GM19438 (cell line): ENCODE measurements at regions not wholly inside any gene's neighbourhood (a gene's known extent, or its start where the extent isn't known, plus 50 kb on each side); places are given as distances from the start of the nearest gene placed in this dataset.
"Not testable (repeated sequence)": the region's sequence is repeated elsewhere in the genome, so short reads cannot be mapped to it uniquely, and the experiment has no call there.

Experiments used
- ATAC-seq: cut with Tn5 transposase; IDR thresholded peaks from one replicate; pipeline ENCODE4 v1.9.1; 2021; ENCODE audit warnings: low read depth; ENCODE audit not compliant: unreplicated experiment

DNA sequence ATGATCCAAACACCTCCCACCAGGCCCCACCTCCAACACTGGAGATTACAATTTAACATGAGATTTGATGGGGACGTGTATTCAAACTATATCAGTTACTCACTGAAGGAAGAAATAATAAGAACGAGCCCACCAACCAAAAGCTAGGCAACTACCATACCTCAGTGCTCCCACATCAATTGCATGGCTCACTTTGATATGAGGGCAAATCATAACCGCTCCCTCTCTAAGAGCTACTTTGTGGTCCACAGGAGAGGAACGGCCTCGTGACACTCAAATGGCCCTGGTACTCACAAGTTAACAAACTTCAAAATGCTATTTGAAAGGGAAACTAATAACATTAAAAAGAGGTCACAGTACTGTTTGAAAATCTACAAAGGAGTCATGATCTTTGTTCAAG lies 170.7 kb upstream of the SLC7A11 start:
- no peak for ATAC-seq

DNA sequence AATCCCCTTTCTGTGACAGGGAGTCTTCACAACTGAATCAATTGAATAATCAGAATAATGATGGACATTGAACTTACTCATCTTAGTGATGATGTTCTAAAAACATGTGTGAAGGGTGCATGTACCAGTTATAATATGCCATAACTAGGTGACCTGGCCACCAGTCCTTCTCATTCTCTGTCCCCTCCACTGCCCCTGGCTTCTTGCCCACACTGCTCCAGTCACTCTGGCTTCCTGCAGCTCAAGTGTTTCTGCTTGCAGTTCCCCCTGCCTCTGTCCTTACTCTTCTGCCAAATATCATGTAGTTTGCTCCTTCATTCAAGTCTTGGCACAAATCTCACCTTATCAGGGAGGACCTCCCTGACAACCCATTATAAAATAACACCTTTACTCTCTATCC lies 168.1 kb upstream of the SLC7A11 start:
- ATAC-seq, result no peak

DNA sequence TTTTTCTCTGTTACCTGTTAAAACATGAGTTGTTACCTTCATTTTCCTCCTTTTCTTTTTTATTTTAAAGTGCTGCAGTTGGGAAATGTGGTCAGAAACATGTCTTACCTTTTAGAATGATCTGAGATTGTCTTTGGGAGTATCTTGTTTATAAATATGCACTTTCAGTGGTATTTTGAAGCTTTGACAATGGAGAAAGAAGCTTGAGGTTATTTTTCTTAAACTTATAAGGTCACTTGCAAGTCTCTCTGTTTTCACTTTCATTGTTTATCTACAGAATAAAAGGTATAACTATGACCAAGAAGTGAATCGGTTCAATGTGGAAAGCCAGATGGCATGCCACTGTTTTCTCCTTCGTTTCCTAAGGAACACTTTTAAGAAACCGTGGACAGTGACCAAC lies 167.5 kb upstream of the SLC7A11 start:
- ATAC-seq, result no peak

DNA sequence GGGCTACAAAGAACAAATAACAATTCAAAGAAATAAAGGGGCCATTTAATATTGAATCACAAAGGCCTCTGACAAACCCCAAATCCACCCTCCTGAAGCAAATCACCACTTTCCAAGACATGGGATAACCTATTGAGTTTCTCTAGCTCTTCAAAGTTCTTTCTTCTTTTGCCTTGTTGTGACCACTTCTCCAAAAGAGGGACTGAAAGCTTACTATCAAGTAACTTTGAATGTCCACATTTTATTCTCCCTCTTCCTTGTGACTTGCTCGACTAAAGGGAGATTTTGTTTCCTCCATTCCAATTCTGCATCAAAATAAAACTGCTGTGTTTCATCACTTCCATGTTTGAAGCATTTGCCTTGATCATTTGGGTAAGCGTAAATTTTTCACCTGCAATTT lies 166.6 kb upstream of the SLC7A11 start:
- no peak for ATAC-seq

DNA sequence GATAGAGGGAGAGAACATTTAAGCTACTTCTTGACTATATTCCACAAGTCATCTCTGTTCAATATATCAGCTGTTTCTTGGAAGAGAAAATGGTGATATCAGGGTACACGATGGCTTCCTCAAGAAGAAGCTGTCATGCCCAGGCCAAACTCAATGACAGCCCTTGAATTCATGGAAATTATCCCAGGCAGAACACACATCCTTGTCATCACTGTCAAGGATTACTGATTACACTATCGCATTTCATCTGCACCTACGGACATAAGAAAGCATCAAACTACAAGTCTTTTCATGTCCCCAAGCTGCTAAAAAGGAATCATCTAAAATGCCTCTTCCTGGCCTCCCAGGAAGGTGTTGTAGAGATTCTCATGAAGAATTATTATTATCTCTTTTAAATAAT lies 165.2 kb upstream of the SLC7A11 start:
- no peak for ATAC-seq

DNA sequence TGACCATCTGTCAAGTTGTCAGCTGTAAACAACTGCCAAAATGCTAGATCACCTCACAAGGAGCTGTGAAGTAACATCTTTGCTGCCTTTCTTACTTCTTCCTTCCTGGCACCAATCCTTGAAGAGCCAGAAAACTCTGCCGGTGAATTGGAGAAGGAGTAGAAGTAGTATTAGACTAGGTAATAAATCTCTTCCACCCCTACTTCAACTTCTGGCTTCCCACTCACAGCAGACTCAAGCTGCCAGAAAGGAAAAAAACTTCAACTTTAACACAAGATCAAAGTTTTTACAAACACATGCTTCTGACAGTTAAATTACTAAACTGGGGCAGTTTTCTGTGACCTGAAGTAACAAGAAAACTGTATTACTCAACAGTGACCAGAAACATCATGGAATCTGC lies 164.7 kb upstream of the SLC7A11 start:
- ATAC-seq, result no peak

DNA sequence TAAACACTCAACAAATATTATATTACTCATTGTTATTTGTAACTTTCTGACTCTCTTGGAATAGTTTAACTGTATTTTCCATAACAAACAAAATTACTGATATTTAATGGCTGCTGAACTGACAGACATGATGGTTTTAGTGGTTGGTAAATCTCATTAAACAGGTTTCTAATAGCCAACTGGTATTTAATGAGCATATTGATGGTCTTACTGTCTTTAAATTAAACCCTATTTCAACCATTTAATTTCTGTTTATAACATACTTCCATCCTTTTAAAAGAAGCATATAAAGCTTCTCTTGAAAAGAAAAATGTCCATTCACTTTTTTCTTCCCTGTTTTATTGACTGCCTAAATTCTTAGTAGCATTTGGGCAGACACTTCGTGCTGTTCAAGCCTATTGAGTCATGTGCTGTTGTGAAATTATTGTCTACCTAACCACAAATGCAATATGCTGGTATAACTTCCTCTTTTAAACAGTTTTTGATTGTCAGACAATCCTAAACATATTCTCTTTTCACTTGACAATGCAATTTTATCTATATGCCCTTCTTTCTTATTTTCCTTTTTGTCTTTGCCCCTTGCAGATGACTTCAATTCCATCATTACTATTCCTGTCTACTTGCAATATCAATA lies 163.9 kb upstream of the SLC7A11 start:
- peak; percentile 49 for ATAC-seq

DNA sequence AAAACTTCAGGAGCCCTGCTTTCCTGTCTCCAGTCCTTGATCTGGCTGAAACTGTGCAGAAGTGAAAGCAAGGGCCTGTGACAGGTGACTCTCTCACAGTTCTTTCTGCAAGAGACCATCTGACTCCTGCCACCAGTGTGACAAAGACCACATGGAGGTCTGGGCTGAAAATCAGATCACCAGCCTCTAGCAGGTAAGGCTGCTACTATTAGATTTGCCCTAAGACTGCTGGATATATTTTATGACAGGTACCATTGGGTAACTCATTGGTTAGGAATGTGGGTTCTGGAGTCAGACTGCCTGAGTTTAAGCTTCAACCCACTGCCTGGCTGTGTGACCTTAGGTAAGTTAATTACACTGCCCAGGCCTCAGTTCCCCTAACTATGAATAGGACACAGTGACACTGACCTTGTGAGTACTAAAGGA lies 163.3 kb upstream of the SLC7A11 start:
- ATAC-seq, result peak; percentile 84

DNA sequence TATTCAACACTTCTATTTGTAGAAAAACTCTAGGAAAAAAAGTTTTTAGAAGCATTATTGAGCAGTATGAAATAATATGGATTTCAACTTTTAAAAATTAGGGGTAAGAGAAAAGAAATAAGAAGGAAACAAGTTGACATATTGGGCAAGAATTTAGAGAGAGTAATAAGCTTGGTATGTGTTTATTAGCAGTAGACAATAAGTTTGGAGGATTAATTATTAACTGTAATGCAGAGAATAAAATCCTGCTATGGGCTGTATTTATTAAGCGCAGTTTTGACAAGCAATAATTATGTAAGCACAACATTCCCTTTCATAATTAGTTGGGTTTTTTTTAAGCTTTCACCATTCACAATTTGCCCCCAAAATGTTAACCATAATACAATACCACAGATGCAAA lies 162.7 kb upstream of the SLC7A11 start:
- ATAC-seq, result no peak

DNA sequence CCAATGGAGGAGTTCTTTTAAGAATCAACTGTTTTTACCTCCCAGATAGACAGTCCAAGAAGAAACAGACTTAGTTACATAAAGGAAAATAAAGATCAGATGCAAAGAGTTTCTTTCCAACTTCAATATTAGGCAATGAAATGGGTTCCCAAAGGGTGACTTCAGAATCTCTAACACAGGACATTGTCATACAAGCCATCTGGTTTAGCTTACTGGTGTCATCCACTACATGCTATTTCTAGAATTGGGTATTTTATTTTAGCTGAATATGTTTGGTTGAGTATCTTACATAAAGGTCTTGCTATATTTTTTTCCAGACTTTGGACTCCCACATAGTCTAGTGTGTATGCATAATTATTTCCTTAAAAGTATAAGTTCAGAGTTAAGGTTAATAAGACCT lies 162.1 kb upstream of the SLC7A11 start:
- ATAC-seq, result no peak

DNA sequence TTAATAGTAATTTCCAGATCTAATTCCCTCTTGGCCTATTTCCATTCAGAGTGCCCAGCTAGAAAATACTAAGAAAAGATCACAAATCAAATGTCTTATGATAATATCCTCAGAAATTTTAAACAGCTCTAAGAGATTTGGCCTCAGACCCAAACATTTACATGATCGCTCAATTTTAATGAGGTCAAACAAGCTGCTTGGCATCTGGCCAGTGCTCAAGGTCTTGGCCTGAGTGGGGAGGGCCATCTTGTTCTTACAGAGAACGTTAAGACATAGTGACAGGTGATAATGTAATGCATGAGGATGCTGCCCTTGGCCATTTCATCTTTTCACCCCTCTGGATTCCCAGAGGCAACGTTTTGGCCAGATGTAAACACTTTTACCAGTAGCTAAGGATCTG lies 159.2 kb upstream of the SLC7A11 start:
- no peak for ATAC-seq

DNA sequence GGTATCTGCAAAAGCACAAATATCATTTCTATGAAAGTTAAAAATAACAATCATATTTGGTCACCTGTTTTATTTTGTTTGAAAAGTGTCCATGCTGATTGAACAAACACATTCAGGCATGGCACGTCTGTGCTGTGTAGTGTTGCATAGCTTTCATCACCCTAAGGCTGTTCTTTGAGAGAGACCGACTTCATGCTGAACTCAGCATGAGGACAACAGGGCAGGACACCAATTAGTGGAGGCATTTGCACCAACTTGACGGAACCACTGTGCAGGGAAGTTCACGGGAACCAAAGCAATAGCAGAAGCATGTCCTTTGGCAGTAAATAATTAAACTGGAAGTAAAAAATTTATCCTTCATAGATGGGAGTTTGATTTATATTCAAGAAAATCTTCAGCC lies 158.4 kb upstream of the SLC7A11 start:
- ATAC-seq, result no peak

DNA sequence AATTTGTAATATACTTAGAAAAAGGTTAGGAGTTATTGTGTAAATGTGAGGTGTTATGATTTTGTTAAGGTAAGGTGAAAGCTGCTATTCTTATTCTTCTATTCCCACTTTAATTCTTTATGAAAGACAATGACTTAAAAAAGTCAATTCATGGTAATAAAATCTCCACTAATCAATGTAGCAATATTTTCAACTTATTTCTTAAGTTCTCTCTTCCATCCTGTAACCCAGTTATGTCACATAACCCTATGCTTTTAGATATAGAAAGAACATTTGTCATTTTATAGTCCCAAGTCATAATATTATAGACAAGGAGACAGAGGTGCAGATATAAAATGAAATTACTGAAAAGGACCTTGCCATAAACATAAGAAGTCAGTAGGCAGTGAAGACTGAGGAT lies 157.9 kb upstream of the SLC7A11 start:
- ATAC-seq, result no peak

DNA sequence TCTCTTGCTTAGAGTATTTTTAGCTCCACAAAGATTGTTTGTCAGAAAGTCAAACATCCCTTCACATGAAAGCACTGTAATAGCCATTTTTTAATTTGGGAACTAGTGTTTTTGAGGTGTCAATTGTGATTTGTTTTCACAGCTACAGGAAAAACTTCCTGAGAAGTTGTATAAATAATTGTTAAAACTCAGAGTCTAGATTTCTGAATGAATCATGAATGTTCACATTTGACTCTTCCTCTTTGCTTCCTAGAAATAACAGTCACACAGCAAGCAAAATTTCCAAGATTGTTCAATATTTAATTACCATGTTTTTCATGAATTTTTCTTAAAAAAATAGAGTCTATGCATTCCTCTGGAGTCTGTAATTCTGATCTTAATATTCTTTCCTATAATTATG lies 156.9 kb upstream of the SLC7A11 start:
- ATAC-seq, result no peak

DNA sequence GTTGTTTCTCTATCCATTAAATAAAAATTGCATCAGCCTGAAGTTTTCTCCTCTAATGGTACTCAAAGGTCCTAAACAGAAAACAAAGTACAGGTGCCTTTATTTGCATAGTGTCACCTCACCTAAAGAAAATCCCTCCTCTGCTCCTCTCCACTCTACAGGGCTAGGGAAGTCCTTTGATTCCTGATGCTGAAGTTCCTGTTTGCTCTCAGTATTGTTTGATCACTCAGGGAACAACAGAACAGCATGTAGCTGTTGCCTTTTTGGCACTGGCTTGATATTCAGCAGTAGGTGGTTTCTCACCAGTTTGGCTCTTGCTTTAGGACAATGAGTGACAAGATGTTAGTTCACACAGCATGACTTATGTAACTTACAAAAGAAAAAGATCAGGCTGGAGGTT lies 156.2 kb upstream of the SLC7A11 start:
- no peak for ATAC-seq

DNA sequence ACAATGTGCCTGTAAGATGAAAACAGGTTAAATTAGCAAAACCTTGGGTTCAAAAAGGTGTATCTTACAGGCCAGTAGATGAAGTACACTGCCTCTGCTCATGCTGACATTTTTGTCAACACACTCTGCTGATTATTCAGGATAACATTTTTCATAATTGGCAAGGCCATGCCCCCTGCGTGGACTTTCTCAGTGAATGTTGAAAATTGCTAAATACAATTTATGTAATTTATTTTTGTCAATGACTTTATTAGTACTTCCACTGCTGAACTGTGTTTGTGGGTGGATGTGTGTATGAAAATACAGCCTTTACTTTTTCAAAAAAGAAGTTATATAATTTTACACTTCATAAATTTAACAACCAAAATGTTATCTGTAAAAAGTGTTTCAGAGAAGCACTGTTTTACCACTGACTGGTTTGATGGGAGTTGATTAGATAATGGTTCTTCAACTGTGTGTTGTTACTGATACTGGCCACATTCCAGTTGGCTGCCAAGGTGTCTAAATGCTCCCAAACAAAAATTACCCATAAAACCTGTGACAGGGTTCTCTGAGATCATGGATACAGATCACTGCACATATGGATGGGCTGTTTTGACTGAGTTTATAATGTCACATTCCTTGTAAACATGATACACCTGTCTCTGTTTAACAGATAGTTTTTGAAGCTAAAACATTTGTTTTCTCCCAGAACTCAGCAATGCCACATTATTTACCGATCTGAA lies 151.9 kb upstream of the SLC7A11 start:
- ATAC-seq, result no peak

DNA sequence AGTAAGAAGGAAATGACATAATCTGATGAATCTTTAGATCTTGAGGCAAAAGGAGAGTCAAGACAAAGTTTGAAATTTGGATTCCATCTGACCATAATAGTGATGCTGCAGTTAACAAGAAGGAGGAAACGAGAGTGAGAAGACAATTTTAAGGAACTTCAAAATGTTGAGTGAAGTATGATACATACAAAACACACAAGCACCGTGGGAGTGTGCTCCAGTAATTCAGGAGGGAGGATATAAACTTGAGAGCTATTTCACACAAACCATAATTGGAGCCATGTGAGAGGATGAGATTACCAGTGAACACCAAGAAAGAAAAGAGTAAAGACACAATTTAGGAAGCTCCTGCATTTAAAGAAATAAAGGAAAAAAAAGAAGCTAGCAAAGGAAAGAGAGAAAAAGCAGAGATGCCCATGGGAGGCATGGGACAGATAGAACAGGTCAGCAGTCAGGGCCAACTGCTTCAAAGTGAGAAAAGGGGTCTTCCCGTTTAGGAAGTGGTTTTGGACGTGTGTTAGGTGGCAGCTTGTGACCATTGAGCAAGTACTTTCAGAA lies 150.7 kb upstream of the SLC7A11 start:
- ATAC-seq, result peak; percentile 53

DNA sequence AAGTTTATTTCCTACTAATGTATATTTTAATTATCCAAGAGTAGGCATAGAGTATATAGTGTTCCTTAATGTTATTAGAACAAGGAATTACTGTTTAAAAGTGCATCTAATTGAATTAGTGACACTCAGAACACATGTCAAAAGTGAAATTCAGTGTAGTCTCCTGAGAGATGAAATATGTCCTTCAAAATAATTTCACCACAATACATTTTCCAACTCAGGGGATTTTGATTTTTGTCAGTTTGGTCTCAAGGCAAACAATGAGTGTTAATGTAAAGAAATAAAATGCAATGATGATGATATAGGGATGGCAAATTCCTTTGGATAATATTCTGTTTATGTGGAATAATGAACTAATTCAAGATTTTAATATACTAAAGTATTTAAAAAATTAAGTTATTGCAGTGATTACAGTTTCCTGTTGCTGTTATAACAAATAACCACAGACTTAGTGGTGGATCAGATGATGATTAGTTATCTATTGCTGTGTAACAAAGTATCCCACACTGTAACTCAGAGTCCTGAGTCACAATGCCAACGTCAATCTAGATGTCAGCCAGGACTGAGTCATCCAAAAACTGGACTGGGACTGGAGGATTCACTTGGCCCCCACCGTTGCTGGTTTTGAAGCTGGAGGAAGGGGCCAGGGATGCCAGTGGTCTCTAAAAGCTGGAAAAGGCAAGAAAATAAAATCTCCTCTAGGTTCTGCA lies 148.0 kb upstream of the SLC7A11 start:
- ATAC-seq, result no peak

DNA sequence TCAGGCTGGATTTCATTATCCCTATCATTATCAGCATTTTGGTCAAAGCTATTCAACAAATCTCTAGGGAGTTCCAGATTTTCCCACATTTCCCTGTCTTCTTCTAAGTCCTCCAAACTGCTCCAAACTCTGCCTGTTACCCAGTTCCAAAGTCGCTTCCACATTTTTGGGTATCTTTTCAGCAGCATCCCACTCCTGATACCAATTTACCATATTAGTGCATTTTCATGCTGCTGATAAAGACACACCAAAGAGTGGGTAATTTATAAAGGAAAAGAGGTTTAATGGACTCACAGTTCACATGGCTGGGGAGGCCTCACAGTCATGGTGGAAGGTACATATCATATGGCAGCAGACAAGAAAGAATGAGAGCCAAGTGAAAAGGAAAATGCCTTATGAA lies 132.8 kb upstream of the SLC7A11 start:
- ATAC-seq, result no peak

DNA sequence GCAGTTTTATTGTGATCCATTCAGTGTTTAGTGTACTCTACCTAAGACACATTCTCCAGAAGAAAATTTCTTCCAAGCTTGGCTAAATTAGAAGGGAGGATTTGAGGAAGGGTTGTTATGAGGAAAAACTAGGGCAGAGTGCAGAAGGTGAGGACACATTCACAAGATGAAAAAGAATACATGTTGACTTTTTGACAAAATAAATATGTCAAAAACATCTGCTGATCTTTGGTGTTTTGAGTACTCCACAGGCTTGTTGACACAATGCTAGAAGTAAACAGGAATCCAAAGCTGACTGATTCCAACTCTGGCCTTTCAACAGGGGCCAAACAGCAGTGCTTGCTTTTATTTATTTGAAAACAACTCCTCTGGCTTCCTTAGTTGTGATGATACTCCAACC lies 125.8 kb upstream of the SLC7A11 start:
- no peak for ATAC-seq

DNA sequence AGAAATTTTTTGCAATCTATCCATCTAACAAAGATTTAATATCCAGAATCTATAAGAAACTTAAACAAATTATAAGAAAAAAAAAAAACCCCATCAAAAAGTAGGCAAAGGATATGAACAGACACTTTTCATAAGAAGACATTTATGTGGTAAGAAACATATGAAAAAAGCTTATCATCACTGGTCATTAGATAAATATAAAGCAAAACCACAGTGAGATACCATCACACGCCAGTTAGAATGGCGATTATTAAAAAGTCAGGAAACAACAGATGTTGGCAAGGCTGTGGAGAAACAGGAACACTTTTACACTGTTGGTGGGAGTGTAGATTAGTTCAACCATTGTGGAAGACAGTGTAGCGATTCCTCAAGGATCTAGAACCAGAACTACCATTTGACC lies 110.3 kb upstream of the SLC7A11 start:
- not testable (repeated sequence) for ATAC-seq

DNA sequence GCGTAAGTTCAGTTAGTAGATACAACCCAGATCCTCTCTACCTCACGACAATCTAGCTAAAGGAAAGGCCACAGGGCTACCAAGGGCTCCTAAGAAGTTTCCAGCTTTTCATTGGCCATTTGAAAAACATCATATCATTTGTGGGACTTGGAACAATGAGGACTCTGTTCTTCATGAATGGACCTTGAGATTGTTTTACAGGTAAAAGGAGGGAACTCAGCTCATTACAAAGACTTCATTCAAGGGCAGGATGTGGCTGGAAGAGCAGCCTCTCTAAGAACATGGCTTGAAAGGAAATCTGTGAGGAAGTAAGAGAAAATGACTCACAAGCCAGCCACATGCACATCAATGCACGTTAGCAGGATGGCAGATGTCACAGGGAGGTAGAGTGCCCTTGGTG lies 105.9 kb upstream of the SLC7A11 start:
- peak; percentile 62 for ATAC-seq
